ENCODE measurements at regions not wholly inside any gene's neighbourhood (a gene's known extent, or its start where the extent isn't known, plus 50 kb on each side); places are given as distances from the start of the nearest gene placed in this dataset.

DNA sequence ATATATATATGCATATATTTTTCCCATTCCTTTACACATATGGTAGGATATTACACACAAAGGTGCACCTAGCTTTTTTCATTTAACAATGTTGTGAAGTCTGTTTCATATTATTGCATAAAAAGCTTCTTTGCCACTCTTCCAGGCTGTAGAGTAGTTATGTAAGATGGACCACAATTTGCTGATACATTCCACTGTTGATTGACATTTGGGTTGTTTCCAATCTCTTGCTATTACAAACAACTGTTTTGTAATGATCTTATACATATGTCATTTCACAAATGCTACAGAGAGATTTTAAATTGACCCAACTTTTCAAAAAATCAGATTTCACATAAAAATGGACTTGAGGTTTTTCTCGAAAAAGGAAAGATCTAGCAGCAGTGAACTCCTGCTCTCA is 301.4 kb downstream of the CDCA7 start:
- TF ChIP-seq, protein P1, sequence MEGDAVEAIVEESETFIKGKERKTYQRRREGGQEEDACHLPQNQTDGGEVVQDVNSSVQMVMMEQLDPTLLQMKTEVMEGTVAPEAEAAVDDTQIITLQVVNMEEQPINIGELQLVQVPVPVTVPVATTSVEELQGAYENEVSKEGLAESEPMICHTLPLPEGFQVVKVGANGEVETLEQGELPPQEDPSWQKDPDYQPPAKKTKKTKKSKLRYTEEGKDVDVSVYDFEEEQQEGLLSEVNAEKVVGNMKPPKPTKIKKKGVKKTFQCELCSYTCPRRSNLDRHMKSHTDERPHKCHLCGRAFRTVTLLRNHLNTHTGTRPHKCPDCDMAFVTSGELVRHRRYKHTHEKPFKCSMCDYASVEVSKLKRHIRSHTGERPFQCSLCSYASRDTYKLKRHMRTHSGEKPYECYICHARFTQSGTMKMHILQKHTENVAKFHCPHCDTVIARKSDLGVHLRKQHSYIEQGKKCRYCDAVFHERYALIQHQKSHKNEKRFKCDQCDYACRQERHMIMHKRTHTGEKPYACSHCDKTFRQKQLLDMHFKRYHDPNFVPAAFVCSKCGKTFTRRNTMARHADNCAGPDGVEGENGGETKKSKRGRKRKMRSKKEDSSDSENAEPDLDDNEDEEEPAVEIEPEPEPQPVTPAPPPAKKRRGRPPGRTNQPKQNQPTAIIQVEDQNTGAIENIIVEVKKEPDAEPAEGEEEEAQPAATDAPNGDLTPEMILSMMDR (IDR thresholded peaks at IDR 0.05), result no peak
- no peak for TF ChIP-seq POLR2A (IDR thresholded peaks at IDR 0.05)
